ENCODE measurements at regions not wholly inside any gene's neighbourhood (a gene's known extent, or its start where the extent isn't known, plus 50 kb on each side); places are given as distances from the start of the nearest gene placed in this dataset.

GRCh38 chr10:128398118-128398517, 271.9 kb upstream of the MKI67 start:
- TF ChIP-seq WHSC1 (IDR thresholded peaks at IDR 0.05; ENCODE audit: low read length) (no peak), RAD21 (CRISPR knock-in tag; conservative IDR thresholded peaks at IDR 0.05 in 1 of 2, IDR thresholded peaks at IDR 0.05 in 1 of 2) (no peak), ZNF445 (CRISPR knock-in tag; IDR thresholded peaks at IDR 0.05; ENCODE audit: low read depth) (no peak), CTCF (IDR thresholded peaks at IDR 0.05 in 2 of 3, conservative IDR thresholded peaks at IDR 0.05 in 1 of 3; ENCODE audit: insufficient read depth in 2 of 3, low read depth in 1 of 3, low read length in 3 of 3) (no peak), KDM1A (IDR thresholded peaks at IDR 0.05) (no peak), BRCA1 (IDR thresholded peaks at IDR 0.05) (no peak), BRCA1 (CRISPR knock-in tag; IDR thresholded peaks at IDR 0.05) (no peak)

Data from K562 (cell line).